Panc1 (cell line): ENCODE measurements at regions not wholly inside any gene's neighbourhood (a gene's known extent, or its start where the extent isn't known, plus 50 kb on each side); places are given as distances from the start of the nearest gene placed in this dataset.

Experiments used
- ATAC-seq: fragments of 200-7000 bp; cut with Tn5 transposase; 2 replicates; pipeline ENCODE4 v1.9.1; 2020; ENCODE audit warnings: mild to moderate bottlenecking, moderate library complexity
- BruUV-seq: library from RNA; stranded (reverse); fragments of 400-500 nt; replicated peaks from 2 replicates; lab custom pipeline; 2021; lab: Mats Ljungman, UMichigan
- CTCF ChIA-PET: fragments of 300-600 bp; sonication (Branson Sonifier 250); formaldehyde crosslinking; loops from one replicate; lab custom pipeline; 2022; ENCODE audit warnings: antibody characterized with exemption; lab: Charles Lee
- POLR2A ChIA-PET: fragments of 300-600 bp; sonication (Branson Sonifier 250); formaldehyde crosslinking; loops from one replicate; lab custom pipeline; 2022; ENCODE audit warnings: antibody characterized with exemption; lab: Charles Lee
- DNase-seq: peaks from one replicate; pipeline ENCODE4 v3.0.0-alpha.2; 2010; ENCODE audit warnings: low read depth, low spot score
- H3K27ac ChIP-seq: 2 replicates; pipeline ENCODE4 v1.5.1; 2011; ENCODE audit warnings: mild to moderate bottlenecking, low read length, inconsistent platforms
- H3K27me3 ChIP-seq: fragments of 200-500 bp; sonication (Bioruptor generic); 2 replicates; pipeline ENCODE4 v1.6.0; 2014; ENCODE audit warnings: low read length, inconsistent platforms; ENCODE audit not compliant: control insufficient read depth, insufficient read depth
- H3K36me3 ChIP-seq: fragments of 200-500 bp; sonication (Bioruptor generic); 2 replicates; pipeline ENCODE4 v1.5.1; 2014; ENCODE audit warnings: inconsistent platforms, mild to moderate bottlenecking, low read length, moderate library complexity; ENCODE audit not compliant: control insufficient read depth, insufficient read depth
- H3K4me1 ChIP-seq: 2 replicates; pipeline ENCODE4 v1.5.1; 2011; ENCODE audit warnings: inconsistent platforms, mild to moderate bottlenecking, low read length, moderate library complexity; ENCODE audit not compliant: control insufficient read depth, insufficient read depth
- H3K4me3 ChIP-seq, 2 experiments: 2 replicates each; pipeline ENCODE4 v1.5.1; 2011 to 2012; ENCODE audit warnings: low read depth in 2 of 2, low read length in 2 of 2, mild to moderate bottlenecking in 2 of 2, inconsistent platforms in 1 of 2, moderate library complexity in 1 of 2
- H3K9me3 ChIP-seq: fragments of 200-500 bp; sonication (Bioruptor generic); 2 replicates; pipeline ENCODE4 v1.5.1; 2014; ENCODE audit warnings: low read depth, mild to moderate bottlenecking, inconsistent platforms, low read length, moderate library complexity; ENCODE audit not compliant: control insufficient read depth, insufficient read depth
- POLR2AphosphoS5 ChIP-seq: IDR thresholded peaks from 2 replicates; pipeline ENCODE4 v1.6.1; 2012; ENCODE audit warnings: mild to moderate bottlenecking, low read depth, low read length, moderate library complexity
- SIN3A ChIP-seq: IDR thresholded peaks from 2 replicates; pipeline ENCODE4 v1.6.1; 2012; ENCODE audit warnings: low read depth, mild to moderate bottlenecking, low read length, moderate library complexity, borderline replicate concordance; ENCODE audit not compliant: insufficient read depth
- TCF7L2 ChIP-seq: IDR thresholded peaks from 2 replicates; pipeline ENCODE4 v1.6.1; 2011; ENCODE audit warnings: mild to moderate bottlenecking, low read depth, low read length, inconsistent platforms
- in situ Hi-C: cut with HindIII; loops from 2 replicates; pipeline ENCODE4 v1.10.0; 2016; ENCODE audit warnings: low sequenced_read_pairs, low pct_unique_long_range_greater_than_20kb
- intact Hi-C: fragments of 100-400 bp; cut with micrococcal nuclease; formaldehyde crosslinking; loops from one replicate; pipeline ENCODE4 v1.10.0; 2022; ENCODE audit not compliant: unreplicated experiment
- TF ChIP-seq, protein P1 (sequence below): fragments of 450-650 bp; IDR thresholded peaks from 2 replicates; pipeline ENCODE4 v1.5.1; 2017; ENCODE audit warnings: mild to moderate bottlenecking
- TF ChIP-seq, protein P2 (sequence below), 2 experiments: IDR thresholded peaks; 2 replicates each; pipeline ENCODE4 v1.6.1; 2011 to 2012; ENCODE audit warnings: low read depth in 2 of 2, control low read depth in 1 of 2, low read length in 1 of 2, mild to moderate bottlenecking in 1 of 2, moderate library complexity in 1 of 2; ENCODE audit not compliant: insufficient read depth in 1 of 2

DNA sequence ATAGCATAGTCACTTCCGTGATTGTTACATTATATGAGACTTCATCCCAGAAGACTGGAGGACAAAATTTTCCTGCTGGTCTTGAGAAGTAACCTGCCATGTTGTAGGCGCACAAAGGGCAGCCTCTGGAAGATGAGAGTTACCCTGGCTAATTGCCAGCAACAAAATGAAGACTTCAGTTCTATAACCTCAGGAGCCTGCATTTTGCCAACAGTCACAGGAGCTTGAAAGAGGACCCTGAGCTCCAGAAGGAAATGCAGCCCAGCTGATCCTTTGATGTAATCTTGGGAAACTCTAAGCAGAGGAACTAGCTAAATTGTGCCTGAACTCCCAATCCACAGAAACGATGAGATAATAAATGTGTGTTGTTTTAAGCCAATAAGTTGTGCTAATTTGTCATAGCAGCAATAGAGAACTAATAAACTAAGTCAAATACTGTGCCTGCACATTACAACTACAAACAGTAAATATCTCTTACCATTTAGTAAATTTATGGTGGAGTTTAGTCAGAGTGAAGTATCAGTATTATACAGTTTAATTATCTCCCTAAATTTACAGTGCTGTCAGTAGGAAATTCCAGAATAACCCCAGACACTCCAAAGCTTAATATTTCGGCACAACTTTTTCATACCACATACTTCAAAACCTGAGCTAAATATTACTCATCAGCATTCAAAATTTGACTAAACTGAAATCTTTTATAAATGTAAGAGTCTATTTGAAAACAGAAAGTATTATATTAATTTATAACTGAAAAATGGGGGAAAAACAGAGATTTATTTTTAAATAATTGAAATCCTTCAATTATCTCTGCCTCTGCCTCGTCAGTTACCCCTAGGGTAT, 90.1 kb upstream of the MAPK10 start:
- in situ Hi-C loops = no loop called here
- H3K4me3 ChIP-seq = no peak overlapping the region
- CTCF ChIA-PET = no interaction called here
- no peaks in the 10 kb centered on the region for H3K36me3 ChIP-seq
- POLR2A ChIA-PET = no interaction called here
- no peaks in the 10 kb centered on the region for H3K9me3 ChIP-seq
- H3K27ac ChIP-seq = no peak overlapping the region
- DNase-seq (no peak), ATAC-seq (no peak)
- H3K4me1 ChIP-seq = no peaks in the 10 kb centered on the region
- intact Hi-C loops = no loop called here
- BruUV-seq = no TSS peak
- no peaks in the 10 kb centered on the region for H3K27me3 ChIP-seq
- no peak for TF ChIP-seq POLR2AphosphoS5
- TF ChIP-seq TCF7L2 = no peak
- TF ChIP-seq, protein P1, sequence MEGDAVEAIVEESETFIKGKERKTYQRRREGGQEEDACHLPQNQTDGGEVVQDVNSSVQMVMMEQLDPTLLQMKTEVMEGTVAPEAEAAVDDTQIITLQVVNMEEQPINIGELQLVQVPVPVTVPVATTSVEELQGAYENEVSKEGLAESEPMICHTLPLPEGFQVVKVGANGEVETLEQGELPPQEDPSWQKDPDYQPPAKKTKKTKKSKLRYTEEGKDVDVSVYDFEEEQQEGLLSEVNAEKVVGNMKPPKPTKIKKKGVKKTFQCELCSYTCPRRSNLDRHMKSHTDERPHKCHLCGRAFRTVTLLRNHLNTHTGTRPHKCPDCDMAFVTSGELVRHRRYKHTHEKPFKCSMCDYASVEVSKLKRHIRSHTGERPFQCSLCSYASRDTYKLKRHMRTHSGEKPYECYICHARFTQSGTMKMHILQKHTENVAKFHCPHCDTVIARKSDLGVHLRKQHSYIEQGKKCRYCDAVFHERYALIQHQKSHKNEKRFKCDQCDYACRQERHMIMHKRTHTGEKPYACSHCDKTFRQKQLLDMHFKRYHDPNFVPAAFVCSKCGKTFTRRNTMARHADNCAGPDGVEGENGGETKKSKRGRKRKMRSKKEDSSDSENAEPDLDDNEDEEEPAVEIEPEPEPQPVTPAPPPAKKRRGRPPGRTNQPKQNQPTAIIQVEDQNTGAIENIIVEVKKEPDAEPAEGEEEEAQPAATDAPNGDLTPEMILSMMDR = no peak
- TF ChIP-seq, protein P2, sequence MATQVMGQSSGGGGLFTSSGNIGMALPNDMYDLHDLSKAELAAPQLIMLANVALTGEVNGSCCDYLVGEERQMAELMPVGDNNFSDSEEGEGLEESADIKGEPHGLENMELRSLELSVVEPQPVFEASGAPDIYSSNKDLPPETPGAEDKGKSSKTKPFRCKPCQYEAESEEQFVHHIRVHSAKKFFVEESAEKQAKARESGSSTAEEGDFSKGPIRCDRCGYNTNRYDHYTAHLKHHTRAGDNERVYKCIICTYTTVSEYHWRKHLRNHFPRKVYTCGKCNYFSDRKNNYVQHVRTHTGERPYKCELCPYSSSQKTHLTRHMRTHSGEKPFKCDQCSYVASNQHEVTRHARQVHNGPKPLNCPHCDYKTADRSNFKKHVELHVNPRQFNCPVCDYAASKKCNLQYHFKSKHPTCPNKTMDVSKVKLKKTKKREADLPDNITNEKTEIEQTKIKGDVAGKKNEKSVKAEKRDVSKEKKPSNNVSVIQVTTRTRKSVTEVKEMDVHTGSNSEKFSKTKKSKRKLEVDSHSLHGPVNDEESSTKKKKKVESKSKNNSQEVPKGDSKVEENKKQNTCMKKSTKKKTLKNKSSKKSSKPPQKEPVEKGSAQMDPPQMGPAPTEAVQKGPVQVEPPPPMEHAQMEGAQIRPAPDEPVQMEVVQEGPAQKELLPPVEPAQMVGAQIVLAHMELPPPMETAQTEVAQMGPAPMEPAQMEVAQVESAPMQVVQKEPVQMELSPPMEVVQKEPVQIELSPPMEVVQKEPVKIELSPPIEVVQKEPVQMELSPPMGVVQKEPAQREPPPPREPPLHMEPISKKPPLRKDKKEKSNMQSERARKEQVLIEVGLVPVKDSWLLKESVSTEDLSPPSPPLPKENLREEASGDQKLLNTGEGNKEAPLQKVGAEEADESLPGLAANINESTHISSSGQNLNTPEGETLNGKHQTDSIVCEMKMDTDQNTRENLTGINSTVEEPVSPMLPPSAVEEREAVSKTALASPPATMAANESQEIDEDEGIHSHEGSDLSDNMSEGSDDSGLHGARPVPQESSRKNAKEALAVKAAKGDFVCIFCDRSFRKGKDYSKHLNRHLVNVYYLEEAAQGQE (IDR thresholded peaks at IDR 0.05; ENCODE audit: insufficient read depth in 1 of 2, low read depth in 2 of 2, low read length in 1 of 2) = no peak
- TF ChIP-seq SIN3A = no peak

DNA sequence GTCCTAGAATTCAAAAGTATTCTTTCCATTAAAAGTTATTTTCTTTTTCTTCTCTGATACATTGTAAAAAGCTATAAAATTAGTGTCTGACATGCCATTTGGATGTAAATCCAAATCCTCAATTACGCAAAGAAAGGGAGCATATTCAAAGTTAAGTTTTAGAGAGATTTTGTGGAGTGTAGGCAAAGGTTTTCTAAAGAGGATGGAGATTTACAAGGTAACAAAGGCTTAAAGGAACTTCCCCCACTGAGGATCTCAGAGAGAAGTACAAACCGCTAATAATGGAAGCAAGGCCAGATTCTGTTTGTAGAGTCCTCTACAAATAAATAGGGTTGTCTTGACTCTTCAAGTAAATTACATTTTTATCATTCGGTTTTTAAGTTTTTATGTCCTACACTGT, 91.0 kb upstream of the MAPK10 start:
- CTCF ChIA-PET = no interaction called here
- H3K4me1 ChIP-seq = no peaks in the 10 kb centered on the region
- no peaks in the 10 kb centered on the region for H3K27me3 ChIP-seq
- no peak for ATAC-seq
- in situ Hi-C loops = no loop called here
- no peaks in the 10 kb centered on the region for H3K36me3 ChIP-seq
- no TSS peak for BruUV-seq
- DNase-seq = no peak
- H3K4me3 ChIP-seq = no peak overlapping the region
- intact Hi-C loops = no loop called here
- H3K27ac ChIP-seq = no peak overlapping the region
- TF ChIP-seq, protein P2 (IDR thresholded peaks at IDR 0.05; ENCODE audit: insufficient read depth in 1 of 2, low read depth in 2 of 2, low read length in 1 of 2) = no peak
- no peak for TF ChIP-seq SIN3A
- TF ChIP-seq, protein P1 = no peak
- no peak for TF ChIP-seq POLR2AphosphoS5
- no peak for TF ChIP-seq TCF7L2
- H3K9me3 ChIP-seq = no peaks in the 10 kb centered on the region
- POLR2A ChIA-PET = no interaction called here
